ENCODE measurements at regions not wholly inside any gene's neighbourhood (a gene's known extent, or its start where the extent isn't known, plus 50 kb on each side); places are given as distances from the start of the nearest gene placed in this dataset.
"Not testable (repeated sequence)": the region's sequence is repeated elsewhere in the genome, so short reads cannot be mapped to it uniquely, and the experiment has no call there.

- no peak for DNase-seq
- ATAC-seq: no peak
- intact Hi-C loops (cut with DNase I): no loop called here
- H3K4me3 ChIP-seq: no peak overlapping the region
- H3K27me3 ChIP-seq: no peaks in the 10 kb centered on the region
- H3K9me3 ChIP-seq: no peaks in the 10 kb centered on the region
- H3K4me1 ChIP-seq: no peaks in the 10 kb centered on the region
- peaks cover 0 to 86% of the 10 kb centered on the region in 2 donors for H3K36me3 ChIP-seq
- no peak overlapping the region for H3K27ac ChIP-seq
- TF ChIP-seq, protein P1, sequence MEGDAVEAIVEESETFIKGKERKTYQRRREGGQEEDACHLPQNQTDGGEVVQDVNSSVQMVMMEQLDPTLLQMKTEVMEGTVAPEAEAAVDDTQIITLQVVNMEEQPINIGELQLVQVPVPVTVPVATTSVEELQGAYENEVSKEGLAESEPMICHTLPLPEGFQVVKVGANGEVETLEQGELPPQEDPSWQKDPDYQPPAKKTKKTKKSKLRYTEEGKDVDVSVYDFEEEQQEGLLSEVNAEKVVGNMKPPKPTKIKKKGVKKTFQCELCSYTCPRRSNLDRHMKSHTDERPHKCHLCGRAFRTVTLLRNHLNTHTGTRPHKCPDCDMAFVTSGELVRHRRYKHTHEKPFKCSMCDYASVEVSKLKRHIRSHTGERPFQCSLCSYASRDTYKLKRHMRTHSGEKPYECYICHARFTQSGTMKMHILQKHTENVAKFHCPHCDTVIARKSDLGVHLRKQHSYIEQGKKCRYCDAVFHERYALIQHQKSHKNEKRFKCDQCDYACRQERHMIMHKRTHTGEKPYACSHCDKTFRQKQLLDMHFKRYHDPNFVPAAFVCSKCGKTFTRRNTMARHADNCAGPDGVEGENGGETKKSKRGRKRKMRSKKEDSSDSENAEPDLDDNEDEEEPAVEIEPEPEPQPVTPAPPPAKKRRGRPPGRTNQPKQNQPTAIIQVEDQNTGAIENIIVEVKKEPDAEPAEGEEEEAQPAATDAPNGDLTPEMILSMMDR (IDR thresholded peaks at IDR 0.05): no peak
These were observed 243.7 kb downstream of the UTRN start for GRCh38 chr6:144528743-144529425.

- no peak for ATAC-seq
- H3K4me3 ChIP-seq: no peak overlapping the region
- intact Hi-C loops (cut with DNase I): no loop called here
- no peaks in the 10 kb centered on the region for H3K9me3 ChIP-seq
- no peak for DNase-seq
- H3K27me3 ChIP-seq: no peaks in the 10 kb centered on the region
- H3K27ac ChIP-seq: no peak overlapping the region
- TF ChIP-seq, protein P1 (IDR thresholded peaks at IDR 0.05): no peak
- no peaks in the 10 kb centered on the region for H3K4me1 ChIP-seq
- H3K36me3 ChIP-seq: peaks cover 0 to 85% of the 10 kb centered on the region in 2 donors
These were observed 245.0 kb downstream of the UTRN start for GRCh38 chr6:144530118-144530517.

- H3K36me3 ChIP-seq: peaks cover 0 to 68% of the 10 kb centered on the region in 2 donors
- intact Hi-C loops (cut with DNase I); ATAC-seq; DNase-seq; H3K27me3 ChIP-seq; H3K27ac ChIP-seq; H3K9me3 ChIP-seq; H3K4me1 ChIP-seq; H3K4me3 ChIP-seq: not testable (repeated sequence)
These were observed 247.1 kb downstream of the UTRN start for GRCh38 chr6:144532238-144532637.

DNA sequence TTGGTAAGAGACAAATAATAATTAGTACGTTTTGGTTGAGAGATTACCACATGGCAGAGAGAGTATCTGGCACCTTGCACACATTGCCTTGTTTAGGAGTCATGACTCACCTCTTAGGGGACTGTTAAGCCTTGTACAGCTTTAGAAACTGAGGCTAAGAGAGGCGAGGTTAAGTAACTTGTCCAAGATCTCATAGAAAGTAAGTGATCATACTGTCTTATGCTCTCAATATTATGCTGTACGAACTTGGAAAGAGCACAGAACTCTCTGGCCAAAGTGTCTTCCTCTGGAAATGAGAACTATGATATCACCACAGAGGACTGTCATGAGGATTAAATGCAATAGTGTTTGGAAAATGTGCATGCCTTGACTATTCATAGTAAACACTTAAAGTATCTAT, 249.0 kb downstream of the UTRN start:
- H3K9me3 ChIP-seq: no peaks in the 10 kb centered on the region
- TF ChIP-seq, protein P1 (IDR thresholded peaks at IDR 0.05): no peak
- DNase-seq: no peak
- no peak overlapping the region for H3K27ac ChIP-seq
- peaks cover 0 to 55% of the 10 kb centered on the region in 2 donors for H3K36me3 ChIP-seq
- no peaks in the 10 kb centered on the region for H3K4me1 ChIP-seq
- ATAC-seq: peak; percentile 47
- H3K27me3 ChIP-seq: no peaks in the 10 kb centered on the region
- H3K4me3 ChIP-seq: no peak overlapping the region
- intact Hi-C loops (cut with DNase I): no loop called here

- peaks cover 0 to 61% of the 10 kb centered on the region in 2 donors for H3K36me3 ChIP-seq
- no peaks in the 10 kb centered on the region for H3K4me1 ChIP-seq
- ATAC-seq (no peak), DNase-seq (no peak)
- no peak overlapping the region for H3K4me3 ChIP-seq
- no peaks in the 10 kb centered on the region for H3K9me3 ChIP-seq
- H3K27ac ChIP-seq: no peak overlapping the region
- no peaks in the 10 kb centered on the region for H3K27me3 ChIP-seq
- intact Hi-C loops (cut with DNase I): no loop called here
- TF ChIP-seq, protein P1 (IDR thresholded peaks at IDR 0.05): no peak
These were observed 250.5 kb downstream of the UTRN start for GRCh38 chr6:144535630-144536029.

DNA sequence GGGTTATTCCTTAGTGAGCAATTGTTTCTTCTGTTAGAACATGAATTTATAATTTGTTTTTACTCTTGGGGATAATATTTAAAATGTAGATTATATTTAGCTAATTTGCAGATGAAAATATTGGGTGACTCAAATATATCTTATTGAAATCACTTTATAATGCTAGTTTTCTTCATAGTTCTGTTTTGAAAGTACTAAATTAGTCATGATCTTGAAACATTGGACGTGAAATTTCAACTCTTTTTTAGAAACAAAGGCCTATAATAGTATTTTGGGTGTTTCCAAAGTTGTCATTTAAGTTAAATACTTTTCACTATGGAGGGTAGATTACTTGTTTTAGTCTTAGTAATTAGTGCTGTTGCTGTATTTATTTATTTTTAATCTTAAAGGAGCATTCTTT, 250.9 kb downstream of the UTRN start:
- ATAC-seq (no peak), DNase-seq (no peak)
- intact Hi-C loops (cut with DNase I): no loop called here
- peaks cover 0 to 62% of the 10 kb centered on the region in 2 donors for H3K36me3 ChIP-seq
- H3K27ac ChIP-seq: no peak overlapping the region
- no peaks in the 10 kb centered on the region for H3K9me3 ChIP-seq
- no peak overlapping the region for H3K4me3 ChIP-seq
- TF ChIP-seq, protein P1 (IDR thresholded peaks at IDR 0.05): no peak
- H3K4me1 ChIP-seq: no peaks in the 10 kb centered on the region
- H3K27me3 ChIP-seq: no peaks in the 10 kb centered on the region
